Endothelial cell of umbilical vein (primary cell): ENCODE measurements at regions not wholly inside any gene's neighbourhood (a gene's known extent, or its start where the extent isn't known, plus 50 kb on each side); places are given as distances from the start of the nearest gene placed in this dataset.

ENCODE experiments used
- CTCF ChIP-seq, 2 donors: IDR thresholded peaks; 1 replicate in 1 of 2; 2 replicates in 1 of 2; pipeline ENCODE4 v1.5.1; 2011; ENCODE audit warnings: low read length in 2 of 2, mild to moderate bottlenecking in 2 of 2, moderate library complexity in 2 of 2, control low read depth in 1 of 2, inconsistent platforms in 1 of 2, low read depth in 1 of 2; ENCODE audit not compliant: insufficient read depth in 1 of 2; ENCODE audit errors: extremely low read depth in 1 of 2
- EZH2 ChIP-seq: IDR thresholded peaks from 2 replicates; pipeline ENCODE4 v1.6.1; 2012; ENCODE audit warnings: borderline replicate concordance, low read depth, mild to moderate bottlenecking, moderate library complexity, low read length, inconsistent platforms; ENCODE audit not compliant: severe bottlenecking
- FOS ChIP-seq: IDR thresholded peaks from 2 replicates; pipeline ENCODE4 v1.6.1; 2011; ENCODE audit warnings: mild to moderate bottlenecking, low read length, moderate library complexity, borderline replicate concordance; ENCODE audit not compliant: insufficient read depth
- MYC ChIP-seq: IDR thresholded peaks from one replicate; pipeline ENCODE4 v1.6.1; 2011; ENCODE audit warnings: mild to moderate bottlenecking, low read depth, low read length
- POLR2A ChIP-seq: IDR thresholded peaks from 2 replicates; pipeline ENCODE4 v1.6.1; 2012; ENCODE audit warnings: low read depth, mild to moderate bottlenecking, control low read depth, low read length

- TF ChIP-seq CTCF (IDR thresholded peaks at IDR 0.05; ENCODE audit: extremely low read depth in 1 of 2, insufficient read depth in 1 of 2, low read depth in 1 of 2, low read length in 2 of 2) (no peak), POLR2A (no peak), MYC (no peak), EZH2 (no peak), FOS (no peak)
Observed at GRCh38 chr2:238565031-238565430, 138.3 kb downstream of the ASB1 start.
